NCI-H2081 (cell line): ENCODE measurements at regions not wholly inside any gene's neighbourhood (a gene's known extent, or its start where the extent isn't known, plus 50 kb on each side); places are given as distances from the start of the nearest gene placed in this dataset.
A peak's percentile ranks its signal among the peaks of the same experiment; 100 is the strongest.
"Not testable (repeated sequence)": the region's sequence is repeated elsewhere in the genome, so short reads cannot be mapped to it uniquely, and the experiment has no call there.

ENCODE experiments used
- DNase-seq, 2 experiments: peaks; one replicate each; lab custom pipeline; 2025; lab: John Stamatoyannopoulos, UW

DNA sequence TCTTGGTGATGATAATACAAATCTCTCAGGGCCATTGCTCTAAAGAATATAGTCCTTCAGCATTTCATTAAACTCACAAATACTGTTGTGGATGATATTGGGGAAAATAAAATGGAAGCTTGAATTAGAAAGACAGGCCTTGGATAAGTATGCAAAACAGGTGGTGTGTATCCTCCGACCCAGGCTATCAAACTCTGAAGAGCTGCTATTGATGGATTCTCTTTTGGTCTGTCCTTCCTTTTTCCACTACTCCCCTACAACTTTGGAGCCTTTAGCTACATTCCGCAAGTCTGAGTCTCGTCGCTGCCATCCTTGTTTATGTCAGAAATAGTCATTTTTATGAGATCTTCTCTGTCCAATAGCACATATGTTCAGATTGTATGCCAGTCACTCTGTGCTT, 351.6 kb downstream of the KCNJ2 start:
- DNase-seq = no peak

- DNase-seq = no peak
Measured at GRCh38 chr17:70521821-70522256, 352.5 kb downstream of the KCNJ2 start.

DNA sequence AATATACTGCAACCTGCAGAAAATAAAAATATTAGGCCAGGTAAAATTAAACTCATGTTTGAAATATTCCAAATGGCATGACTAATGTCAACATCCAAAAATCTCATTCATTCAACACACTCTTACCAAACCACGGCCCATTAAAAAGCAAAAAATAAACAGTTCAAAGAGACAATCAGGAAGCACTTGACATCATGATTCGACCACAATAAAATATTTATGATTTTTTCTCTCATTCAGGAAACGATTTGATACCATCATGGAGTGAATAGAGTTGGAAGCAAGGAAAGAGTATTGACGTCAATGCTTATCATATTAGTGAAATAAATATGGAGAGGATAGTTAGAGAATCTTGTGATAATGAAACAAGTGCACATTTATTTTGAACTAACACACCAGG, 354.1 kb downstream of the KCNJ2 start:
- DNase-seq = no peak

GRCh38 chr17:70525035-70525434, 355.7 kb downstream of the KCNJ2 start:
- DNase-seq = not testable (repeated sequence)

- no peak for DNase-seq
Measured at GRCh38 chr17:70525961-70526360, 356.6 kb downstream of the KCNJ2 start.

GRCh38 chr17:70527364-70527888, 358.1 kb downstream of the KCNJ2 start:
- no peak for DNase-seq

DNA sequence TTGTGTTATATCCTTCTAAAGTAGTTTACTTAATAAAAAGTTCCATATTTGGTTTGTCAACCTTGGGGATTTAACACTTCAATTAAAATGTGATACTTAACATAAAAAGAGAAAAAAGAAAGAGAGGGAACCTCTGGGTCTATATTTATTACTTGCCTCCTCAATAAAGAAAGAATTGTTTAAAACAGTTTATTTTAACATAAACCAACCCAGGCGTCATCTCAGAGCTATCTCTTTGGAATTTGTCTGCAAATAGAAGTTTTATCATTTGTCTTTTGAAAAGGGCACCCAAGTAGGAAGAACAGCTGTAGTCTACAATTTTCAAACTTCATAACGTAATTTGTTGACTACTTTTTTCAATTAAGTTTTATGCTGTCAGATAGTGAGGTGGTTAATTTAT, 364.1 kb downstream of the KCNJ2 start:
- no peak for DNase-seq

GRCh38 chr17:70535986-70536385, 366.7 kb downstream of the KCNJ2 start:
- no peak for DNase-seq

- no peak for DNase-seq
Measured at GRCh38 chr17:70539132-70539924, 370.0 kb downstream of the KCNJ2 start.

- DNase-seq = no peak
Measured at GRCh38 chr17:70542876-70543275, 373.5 kb downstream of the KCNJ2 start.

DNA sequence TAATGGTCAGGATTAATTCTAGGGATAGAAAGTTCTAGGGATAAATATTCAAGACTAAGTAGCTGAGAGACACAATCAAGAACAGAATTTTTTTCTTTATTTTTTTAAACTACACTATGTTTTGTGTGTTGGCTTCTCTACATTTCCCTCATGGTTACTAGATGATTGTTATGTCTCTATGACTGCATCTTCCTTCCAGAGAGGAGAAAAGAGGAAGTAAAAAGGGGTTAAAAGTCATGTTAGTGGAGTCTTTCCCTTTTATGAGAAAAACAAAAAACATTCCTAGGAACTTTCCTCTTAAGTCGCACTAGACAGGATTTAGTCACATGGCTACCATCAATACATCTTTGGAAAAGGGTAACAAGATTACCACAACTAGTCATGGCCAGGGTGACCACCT, 375.0 kb downstream of the KCNJ2 start:
- no peak for DNase-seq

DNA sequence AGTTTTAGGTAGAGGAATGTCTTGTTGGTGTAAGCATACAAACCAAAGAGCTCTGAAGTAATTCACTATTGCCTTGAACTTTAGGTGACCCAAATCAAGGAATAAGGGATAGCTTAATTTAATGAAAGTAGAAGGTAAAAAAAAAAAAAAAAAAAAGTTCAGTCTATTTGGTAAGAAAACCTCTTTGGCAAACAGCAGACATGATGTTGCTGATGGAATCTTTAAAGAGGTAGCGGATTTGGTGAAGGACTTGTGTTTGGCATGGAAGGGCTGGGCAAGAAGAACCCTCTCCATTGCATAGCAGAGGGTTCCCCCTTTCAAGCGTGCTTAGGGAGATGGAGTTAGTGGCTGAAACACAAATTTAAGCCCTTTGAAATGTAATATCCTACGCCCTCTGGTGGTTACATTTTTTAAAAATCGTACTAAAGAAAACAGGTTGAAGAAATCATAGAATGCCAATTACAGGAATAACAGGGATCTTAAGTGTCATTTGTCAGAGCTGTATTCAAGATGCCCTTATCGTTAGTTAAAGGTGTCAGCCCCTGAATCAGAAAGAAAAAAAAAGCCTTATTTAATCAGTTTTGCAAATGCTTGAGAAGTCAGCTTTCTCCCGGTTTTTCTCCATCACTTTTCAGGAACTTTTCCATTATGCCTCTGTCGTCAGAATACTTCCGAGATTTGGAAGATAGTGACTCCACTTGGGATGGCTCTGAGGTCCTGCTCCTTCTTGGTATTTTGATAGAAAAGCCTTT, 383.1 kb downstream of the KCNJ2 start:
- DNase-seq = peak; percentile 58 to 59

GRCh38 chr17:70552982-70553334, 383.6 kb downstream of the KCNJ2 start:
- DNase-seq = no peak

- DNase-seq = no peak
Measured at GRCh38 chr17:70555723-70556122, 386.4 kb downstream of the KCNJ2 start.

DNA sequence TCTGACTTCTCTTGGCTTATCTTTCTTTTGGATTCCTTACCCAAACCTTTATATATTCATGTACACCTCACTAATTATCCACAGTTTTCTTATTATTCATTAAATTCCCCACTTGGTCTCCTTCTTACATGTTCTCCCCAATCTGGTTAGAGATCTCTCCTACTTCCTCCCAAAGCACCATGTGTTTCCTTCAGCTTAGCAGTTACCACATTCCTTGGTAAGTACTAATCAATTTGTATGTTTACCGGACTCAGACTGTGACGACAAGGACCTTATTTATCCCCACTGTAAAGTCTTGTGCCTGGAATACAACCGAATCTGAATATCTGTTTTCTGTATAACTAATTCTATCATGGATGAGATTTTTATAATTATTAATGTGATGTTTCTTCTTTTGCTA, 389.5 kb downstream of the KCNJ2 start:
- DNase-seq = no peak

- DNase-seq = no peak
Measured at GRCh38 chr17:70560471-70560870, 391.1 kb downstream of the KCNJ2 start.

- no peak for DNase-seq
Measured at GRCh38 chr17:70562137-70562536, 392.8 kb downstream of the KCNJ2 start.

DNA sequence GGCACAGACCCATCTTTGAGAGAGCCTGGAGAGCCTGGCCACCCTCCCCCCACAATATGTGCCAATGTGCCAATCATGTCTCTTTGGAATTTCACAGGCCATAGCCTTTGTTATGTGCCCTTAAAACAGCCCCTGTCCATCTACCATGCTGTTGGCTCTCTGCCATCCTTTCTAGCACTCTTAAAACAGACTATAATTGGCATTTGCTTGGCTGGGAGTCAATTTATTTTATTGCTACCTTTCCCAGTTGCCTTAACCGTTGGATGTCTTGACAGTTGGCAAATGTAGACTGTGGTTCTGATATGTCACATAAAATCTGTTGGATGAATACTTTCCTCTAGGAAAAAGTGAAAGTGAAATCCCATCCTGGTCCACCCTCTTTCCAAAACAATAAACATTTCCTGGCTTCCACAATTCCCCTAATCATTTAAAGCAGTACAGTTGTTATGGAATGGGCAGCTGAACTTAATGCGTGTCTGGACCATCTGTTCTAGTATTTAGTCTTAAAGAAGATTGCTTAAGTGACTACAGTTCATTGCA, 394.0 kb downstream of the KCNJ2 start:
- DNase-seq = peak; percentile 58 to 81

- no peak for DNase-seq
Measured at GRCh38 chr17:70564006-70564620, 394.8 kb downstream of the KCNJ2 start.

- no peak for DNase-seq
Measured at GRCh38 chr17:70569128-70569527, 399.8 kb downstream of the KCNJ2 start.

DNA sequence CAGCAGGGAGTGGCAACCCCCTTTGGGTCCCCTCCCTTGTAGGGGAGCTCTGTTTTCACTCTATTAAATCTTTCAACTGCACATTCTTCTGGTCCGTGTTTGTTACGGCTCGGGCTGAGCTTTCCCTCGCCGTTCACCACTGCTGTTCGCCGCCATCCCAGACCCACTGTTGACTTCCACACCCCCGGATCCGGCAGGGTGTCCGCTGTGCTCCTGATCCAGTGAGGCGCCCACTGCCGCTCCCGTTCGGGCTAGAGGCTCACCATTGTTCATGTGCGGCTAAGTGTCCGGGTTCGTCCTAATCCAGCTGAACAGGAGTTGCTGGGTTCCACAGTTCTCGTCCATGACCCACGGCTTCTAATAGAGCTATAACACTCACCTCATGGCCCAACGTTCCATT, 408.1 kb downstream of the KCNJ2 start:
- no peak for DNase-seq

DNA sequence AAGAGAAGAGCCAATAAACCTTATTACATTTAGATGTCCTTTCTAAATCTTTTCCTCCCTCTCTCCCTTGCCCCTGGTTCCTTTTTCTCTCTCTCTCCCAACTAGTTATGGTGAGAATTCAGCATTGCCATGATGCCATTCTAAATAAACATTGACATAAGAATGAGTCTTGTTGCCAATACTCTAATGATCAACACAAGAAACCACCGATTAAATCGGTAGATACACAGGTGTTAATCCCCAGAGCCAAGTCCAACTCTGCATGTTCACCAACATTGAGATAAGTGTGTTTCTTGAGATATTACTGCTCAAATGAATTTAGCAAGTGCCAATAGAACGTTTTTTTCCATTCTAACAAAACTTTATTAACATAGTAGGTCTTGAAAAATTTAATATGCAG, 412.1 kb downstream of the KCNJ2 start:
- no peak for DNase-seq

- no peak for DNase-seq
Measured at GRCh38 chr17:70582777-70583176, 413.4 kb downstream of the KCNJ2 start.
